Anterior cingulate cortex (tissue), 58 donors: ENCODE measurements at regions not wholly inside any gene's neighbourhood (a gene's known extent, or its start where the extent isn't known, plus 50 kb on each side); places are given as distances from the start of the nearest gene placed in this dataset.

ENCODE experiments used
- DNase-seq, 58 donors: peaks; one replicate each; lab custom pipeline; 2025; lab: John Stamatoyannopoulos, UW

DNA sequence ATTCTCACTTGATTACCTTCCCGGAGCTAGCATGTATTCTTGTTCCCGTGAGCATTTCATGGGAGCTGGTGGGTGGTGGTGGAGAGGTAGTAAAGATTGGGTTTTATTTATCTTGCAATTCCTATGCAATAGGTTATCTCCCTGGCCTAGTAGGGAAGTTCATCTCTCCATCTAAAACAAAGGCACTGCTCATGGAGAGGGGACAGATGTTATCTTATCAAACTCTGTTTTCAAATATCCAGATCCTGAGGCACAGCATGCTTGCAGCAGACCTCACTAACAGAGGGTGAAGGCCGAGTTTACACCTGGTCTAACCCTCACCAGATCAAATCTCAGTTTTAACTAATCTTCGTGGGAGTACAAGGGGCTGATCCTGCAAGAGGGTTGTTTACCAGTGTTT lies 98.9 kb downstream of the CYRIA start:
- DNase-seq, result no peak

DNA sequence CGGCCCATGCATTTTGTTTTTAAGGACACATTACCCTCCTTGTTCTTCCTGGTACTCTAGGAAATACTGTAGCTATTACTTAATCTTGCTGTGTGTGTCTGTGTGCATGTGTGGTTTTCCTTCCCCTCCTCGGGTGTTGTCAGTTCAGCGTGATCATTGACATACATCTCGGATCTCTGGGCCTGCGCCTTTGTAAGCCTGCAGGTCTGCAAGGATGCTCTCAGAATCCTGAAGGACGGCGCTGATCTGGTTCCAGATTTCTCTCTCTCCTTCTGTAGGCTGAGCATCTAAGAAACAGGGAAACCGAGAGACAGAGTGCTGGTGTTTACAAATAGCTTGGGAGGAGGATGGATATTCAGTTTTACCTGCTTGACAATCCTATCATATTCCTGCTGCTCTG lies 100.2 kb downstream of the CYRIA start:
- peak in 3 of 58 donors; percentile 5 to 8 (median 8) for DNase-seq

DNA sequence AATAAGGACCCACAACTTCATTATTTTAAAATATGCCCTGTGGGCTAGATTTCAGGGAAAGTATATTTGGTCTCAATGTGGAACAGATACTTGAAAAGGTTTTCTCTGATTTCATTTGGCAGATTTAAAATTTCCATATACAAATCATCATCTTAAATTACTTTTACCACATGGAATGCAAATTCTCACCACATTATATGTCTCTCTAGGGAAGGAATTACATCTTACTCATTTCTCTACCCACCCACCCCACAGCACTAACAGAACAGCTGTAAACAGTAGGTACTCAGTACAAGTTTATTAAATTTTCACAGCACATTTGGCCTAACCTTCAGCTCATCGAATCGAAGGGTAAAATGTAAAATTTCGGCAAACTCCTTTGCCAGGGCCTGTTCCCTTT lies 104.0 kb downstream of the CYRIA start:
- DNase-seq, result no peak

DNA sequence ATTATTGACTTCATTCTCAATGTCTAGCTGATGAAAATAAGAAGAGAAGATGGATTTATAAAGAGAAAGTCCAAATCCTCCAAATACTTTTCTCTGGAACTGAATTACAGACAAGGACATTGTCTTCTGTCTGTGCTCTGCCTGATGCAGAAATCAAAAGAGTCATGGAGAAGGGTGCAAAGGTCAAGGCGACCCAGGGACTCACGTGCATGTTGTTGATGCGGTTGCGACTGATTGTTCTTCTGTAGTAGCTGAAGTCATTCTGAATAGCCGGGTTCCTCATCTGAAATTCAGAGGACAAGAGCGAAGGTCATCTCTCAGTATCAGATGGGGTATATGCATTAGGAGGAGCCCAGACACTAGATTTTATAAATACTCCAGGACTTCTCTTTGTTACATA lies 104.4 kb downstream of the CYRIA start:
- DNase-seq, result no peak

DNA sequence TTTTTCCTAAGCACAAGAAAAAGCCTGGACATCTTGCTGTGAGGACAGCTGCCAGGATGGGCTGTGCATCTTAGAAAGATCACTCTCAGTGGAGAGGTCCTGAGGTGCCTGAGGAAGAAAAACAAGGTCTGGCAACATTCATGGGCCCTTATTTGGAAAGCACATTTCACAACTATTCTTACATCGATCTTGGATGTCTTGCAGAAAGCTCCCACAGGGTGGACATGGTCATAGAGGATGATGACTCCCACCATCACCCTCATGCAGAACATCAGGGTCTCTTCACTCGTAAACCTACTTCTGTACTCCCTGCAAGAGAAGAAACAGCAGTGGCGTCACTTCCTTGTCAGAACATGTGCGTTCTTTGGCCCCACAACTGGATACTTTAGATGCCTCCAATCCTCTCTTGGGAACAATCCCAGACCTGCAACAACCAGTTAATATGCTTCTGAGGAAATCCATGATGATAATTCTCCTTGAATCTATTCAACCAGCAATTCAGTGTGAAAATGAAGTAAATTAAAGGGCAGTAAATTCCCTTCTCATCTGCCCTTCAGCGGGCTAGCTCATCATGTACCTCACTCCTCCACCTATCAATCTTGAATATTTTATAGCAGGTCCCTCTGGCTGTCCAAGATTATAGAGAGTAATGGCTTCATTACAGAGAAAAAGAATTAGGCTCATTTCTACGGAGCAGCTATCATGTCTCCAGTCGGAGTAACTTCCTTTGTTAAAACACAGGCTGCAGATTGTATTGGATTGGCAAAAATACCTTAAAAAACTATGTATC lies 106.2 kb downstream of the CYRIA start:
- no peak for DNase-seq

DNA sequence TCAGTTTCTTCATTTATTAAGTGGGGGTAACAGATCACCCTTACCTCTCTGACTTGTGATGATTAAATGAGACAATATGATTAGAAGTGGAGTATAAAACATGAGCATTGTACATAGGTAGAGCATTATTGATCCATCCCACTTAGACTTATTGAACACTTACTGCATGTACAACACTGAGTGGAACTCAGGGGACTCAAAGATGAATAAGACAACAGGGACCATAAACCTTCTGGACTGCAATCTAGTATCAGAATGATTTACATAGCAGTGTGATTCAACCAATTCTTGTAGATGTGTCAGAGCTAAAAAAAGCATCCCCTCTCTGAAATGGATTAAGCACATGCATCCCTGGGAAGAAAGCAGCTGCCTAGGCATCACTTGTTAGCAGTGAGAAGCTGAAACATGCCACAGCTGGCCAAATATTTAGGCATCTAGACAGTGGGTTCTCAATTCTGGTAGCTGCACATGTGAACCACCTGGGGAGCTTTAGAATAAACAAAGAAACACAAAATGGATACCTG lies 111.5 kb downstream of the CYRIA start:
- peak in 1 of 58 donors; percentile 8 for DNase-seq

DNA sequence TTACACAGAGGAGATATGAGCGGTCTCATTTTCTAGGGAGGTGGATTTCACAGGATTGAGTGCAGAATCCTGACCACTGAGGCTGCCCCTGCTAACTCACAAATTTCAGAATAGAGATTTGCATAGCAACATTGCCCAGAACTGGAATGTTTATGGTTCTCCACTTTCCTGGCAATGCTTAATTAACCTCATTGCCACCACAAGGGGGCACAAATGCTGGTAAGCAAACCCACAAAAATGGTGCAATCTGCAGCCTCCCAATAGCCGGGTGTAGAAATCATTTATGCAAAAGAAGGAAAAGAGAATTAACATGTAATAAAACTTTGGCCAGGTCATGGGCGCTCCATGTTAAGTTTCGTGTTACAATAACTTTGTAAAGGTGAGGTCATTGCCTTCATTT lies 112.4 kb downstream of the CYRIA start:
- peak in 28 of 58 donors; percentile 2 to 40 (median 10) for DNase-seq

DNA sequence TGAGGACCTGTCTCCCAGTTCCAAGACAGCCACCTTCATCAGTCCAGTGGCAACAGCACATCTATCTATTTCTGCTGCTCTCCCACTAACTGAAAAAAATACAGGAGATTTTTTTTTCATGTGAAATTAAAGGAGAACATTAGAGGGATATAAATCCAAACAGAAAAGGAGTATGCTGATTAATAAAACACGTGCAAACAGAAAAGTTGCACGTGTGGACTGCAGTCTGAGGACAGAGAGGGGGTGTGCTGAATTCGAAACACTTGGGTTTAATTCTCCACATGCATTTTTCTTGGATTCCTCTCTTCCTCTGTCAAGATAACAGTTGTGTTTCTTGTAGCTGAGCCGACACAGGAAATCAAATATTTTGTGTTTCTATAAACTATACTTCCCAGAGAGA lies 113.4 kb downstream of the CYRIA start:
- no peak for DNase-seq

DNA sequence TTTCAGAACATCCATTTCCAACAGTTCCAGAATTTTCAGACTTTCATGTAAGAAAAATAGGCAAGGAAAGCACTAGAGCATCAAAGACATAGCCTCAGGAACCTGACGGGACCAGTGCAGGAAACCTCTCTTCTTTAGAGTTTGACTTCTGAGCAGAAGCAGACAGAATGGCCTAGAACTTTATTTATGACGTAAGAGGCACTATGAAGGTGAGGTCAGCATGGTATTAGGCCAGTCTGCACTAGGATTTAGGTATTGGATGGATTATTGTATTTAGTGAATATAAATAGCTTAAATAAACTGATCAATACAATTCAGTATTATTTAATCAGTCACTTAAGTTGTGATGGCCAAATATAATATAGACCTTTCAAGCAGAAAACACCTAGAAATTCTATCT lies 117.6 kb downstream of the CYRIA start:
- DNase-seq, result no peak

DNA sequence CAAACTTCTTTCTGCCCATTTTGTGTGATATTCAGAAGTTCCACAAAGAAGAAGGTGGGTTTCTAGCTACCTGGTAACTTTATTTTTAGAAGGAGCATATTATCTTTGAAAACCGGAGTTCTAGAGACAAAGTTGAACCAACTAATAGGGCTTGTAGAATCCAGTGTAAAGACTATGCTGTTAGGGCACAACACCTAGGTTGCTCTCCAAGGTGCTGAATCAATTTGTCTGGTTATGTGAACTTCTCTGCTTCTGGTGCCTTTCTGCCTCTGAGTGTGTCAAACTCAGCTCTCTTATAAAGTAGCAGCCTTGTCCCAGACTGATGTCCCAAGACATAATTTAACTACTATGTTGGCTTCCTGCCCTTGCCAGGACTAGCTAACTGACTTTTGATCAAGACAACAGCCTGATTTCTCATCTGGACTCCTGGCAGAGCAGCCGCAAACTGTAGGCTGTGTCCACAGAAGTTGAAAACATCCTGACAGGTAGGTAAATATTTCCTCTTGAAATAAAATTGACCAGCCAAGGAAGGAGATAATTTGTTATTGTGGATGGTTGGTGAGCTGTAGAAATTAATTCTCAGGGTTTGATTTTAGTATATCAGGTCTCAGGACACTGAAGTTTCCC lies 119.4 kb downstream of the CYRIA start:
- DNase-seq, result no peak

DNA sequence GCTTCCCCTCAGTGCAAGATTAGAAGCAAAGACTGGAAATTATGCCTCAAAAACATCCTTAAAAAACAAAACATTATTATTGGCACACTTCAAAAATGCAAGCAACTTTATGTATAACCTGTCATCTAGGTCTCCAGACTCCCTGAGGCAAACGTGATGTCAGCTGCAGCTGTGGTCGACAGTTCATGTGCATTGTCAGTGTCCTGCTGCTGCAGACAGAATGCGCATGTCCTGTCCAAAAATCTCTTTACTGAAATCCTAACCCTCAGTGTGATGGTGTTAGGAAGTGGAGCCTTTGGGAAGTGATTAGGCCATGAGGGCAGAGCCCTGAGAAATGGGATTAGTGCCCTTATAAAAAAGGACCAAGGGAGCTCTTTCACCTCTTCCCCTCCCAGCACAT lies 126.9 kb downstream of the CYRIA start:
- no peak for DNase-seq

DNA sequence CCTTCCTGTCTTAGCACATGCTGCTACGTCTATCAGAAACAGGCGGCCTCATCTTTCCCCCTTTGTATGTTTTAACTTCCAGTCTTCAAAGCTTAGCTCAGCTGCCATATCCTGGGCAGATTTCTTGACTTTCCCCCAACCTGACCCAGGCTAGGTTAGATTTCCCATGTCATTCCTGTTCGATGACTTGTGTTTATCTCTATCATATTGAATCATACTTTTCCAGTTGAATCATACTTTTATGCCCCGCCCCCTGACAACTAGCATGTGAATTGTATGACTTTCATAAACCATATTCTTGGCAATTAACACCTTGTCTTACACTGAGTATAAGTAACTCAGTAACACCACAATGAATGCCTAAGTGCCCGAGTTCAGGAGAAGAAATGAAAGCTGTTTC lies 128.3 kb downstream of the CYRIA start:
- no peak for DNase-seq

DNA sequence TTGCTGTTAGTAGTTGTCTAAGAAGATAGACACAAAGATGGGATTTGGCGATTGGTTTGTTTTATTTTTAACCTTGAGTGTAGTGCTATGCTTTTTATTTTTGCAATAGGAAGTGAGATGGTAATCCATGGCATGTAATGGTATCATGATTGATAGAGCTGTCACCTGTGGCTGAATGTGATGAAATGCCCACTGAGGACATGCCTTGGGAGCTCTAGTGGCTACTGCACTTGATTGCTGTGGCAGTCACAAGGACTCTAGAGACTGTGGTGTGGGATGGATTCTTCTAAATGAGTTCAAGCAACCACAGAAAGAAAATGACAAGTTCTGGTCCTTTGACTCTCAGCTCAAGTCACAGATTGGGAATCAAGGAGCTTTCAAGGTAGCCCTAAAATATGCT lies 139.4 kb downstream of the CYRIA start:
- DNase-seq, result no peak

DNA sequence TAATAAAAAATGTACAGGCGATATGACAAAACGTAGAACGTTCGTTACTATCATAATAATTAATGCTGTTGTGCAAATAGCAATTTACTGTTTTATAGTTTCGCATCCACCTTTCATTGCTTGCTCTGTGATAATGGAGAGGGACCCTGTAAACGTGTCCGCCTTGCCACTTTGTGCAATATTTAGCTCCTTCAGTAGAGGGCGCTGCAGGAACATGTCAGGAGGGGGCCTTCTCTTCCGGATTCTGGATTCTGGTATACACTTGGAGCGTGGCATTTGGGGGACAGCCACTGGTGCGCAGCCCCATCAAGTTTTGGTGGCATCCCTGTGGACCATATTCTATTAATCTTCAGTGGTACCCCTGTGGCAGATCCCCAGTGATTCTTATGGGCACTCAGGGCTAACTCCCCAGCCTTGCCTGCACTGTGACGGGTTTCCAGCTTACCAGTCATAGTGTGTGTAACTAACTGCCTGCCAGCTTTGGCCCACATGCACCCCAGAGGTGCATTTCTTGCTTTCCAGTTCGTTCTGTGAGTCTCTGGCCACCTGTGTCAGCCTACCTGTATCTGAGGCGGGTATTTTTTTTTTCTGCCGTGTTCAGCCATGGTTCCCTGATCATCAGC lies 140.3 kb downstream of the CYRIA start:
- no peak for DNase-seq

DNA sequence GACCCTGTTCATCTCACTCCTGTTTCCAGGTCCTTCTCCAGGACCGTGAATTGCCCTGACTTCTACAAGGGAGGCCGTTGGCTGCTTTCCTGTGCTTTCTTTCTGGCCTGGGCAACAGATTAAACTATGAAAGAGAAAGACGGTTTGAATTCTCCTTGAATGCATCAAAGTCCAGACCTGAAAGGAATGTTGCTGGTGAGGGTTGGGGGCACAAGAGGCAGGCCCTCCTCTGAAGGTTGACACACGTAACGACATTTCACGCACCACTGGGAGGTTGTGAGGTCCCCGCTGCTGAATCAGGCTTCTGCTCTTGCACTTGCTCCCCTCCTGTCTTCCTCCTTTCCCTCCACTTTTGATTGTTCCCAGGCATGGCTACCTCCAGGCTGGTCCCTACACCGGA lies 141.9 kb downstream of the CYRIA start:
- no peak for DNase-seq

DNA sequence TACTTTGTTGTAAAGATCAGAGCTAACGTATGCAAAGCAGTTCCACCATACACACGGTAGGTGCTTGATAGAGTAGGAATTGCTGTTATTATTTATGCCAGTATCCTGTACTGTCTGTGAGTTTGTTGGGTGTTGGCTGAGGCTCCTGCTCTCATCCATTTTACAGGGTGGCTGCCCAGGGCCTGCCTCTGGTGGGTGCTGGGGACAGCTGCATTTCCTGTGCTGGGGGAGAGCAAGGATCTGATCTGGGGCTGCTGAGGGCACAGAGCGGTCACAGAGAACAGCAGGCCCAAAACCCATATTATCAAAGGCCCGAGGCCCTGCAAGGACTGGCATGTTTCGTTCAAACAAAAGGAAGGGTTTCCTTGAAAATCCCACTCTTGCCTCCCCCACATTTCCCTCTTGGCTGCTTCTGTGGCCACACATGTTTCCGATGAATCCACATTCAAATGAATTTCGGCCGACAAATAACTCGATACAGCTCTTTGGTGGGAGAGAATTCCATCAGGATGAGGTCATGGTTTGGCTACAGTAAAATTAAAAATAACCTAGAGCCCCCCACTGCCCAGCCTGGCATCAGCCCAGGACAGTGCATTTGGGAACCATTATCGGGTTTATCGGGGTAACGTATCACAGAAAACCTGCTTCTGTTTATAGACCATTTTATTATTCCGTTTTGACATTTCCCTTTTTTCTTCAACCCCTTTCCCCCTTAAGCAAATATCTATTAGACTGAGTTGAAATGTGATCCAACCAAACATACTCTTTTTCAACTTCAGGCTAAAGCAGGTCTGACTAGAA lies 143.4 kb downstream of the CYRIA start:
- DNase-seq, result no peak

DNA sequence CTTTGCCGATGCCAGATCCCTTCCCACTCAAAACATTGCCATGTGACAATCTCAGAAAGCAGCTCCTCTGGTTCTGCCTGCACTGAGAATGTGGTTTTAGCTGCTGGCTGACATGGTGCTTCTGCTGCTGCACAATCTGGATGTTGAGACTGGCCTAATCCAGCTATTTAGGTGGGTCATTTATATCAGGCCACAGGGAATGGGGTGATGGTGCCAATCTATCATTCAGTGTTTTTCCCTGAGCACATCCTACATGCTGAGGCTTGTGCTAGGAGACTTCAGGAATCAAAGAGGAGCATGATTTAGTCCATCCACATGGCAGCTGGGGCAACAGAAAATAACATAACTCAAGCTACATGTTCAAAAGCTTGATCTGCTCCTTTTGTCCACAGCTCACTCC lies 144.7 kb downstream of the CYRIA start:
- no peak for DNase-seq

DNA sequence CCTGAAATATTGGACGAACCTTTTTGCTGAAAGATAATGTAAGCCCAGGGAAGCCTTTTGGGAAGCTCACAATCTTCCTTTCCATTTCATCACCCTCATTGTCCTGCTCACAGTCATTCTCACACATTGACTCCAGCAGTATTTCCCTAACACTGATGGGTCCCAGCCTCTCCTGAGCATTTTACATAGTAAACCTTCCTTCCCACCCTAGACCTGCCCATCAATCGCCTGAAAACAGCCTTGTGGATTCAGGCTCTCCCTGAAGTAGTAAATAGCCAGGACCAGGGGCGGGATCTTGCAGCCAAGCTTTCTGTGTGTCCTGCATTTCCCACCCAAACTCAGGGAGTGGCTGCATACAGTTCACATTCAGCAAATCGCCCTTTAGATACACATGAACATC lies 149.9 kb downstream of the CYRIA start:
- no peak for DNase-seq

DNA sequence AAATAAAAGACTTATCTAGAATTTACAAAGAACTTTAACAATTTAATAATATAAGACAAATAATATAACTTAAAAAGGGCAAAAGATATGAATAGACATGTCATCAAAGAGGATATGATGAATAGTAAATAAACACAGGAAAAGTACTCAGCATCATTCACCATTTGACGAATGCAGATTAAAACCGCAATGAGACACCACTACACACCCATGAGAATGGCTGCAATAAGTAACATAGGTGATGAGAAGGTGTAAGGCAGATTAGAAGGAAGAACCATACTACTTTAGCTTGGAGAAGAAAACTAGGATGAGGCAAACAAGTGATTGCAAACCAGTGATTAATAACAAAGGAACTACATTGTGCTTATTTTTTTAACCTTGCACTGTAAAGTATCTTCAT lies 152.0 kb downstream of the CYRIA start:
- no peak for DNase-seq

DNA sequence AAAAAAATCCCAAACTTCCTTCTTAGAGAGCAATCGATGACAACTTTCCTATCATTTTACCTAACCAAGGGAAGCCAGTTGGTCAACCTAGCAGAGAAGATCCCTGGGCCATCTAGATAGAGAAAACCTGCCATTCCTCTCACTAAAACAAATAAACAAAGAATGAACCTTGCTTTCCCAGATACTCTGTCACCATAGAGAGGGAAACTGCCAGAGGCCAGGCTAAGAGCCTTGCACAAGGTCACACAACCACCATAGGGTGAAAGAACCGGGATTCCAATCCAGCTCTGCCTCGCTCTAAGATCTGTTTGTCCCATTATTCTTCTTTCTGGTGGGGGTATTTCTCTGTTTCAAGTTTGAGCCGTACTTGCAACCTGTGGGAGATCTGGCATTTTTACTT lies 154.6 kb downstream of the CYRIA start:
- DNase-seq, result no peak

DNA sequence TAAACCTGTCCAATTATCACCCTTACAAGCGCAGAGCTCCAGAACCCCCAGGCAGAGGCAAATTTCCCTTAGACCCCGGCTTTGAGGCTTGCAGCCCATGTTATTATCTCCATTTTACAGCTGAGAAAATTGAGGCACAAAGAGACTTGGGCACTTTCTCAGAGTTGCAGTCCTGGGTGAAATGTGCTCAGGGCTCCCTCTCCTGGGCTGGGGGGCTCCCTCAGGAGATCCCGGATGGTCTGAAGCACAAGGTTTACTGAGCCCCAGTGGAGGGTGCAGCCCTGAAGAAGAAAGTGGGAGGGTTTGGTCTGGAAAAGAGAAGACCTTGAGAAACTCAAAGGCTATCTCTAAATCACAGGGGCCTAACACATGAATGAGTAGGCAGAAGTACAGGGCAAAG lies 156.6 kb downstream of the CYRIA start:
- no peak for DNase-seq
